ENCODE measurements at regions not wholly inside any gene's neighbourhood (a gene's known extent, or its start where the extent isn't known, plus 50 kb on each side); places are given as distances from the start of the nearest gene placed in this dataset.

- TF ChIP-seq, protein P1, sequence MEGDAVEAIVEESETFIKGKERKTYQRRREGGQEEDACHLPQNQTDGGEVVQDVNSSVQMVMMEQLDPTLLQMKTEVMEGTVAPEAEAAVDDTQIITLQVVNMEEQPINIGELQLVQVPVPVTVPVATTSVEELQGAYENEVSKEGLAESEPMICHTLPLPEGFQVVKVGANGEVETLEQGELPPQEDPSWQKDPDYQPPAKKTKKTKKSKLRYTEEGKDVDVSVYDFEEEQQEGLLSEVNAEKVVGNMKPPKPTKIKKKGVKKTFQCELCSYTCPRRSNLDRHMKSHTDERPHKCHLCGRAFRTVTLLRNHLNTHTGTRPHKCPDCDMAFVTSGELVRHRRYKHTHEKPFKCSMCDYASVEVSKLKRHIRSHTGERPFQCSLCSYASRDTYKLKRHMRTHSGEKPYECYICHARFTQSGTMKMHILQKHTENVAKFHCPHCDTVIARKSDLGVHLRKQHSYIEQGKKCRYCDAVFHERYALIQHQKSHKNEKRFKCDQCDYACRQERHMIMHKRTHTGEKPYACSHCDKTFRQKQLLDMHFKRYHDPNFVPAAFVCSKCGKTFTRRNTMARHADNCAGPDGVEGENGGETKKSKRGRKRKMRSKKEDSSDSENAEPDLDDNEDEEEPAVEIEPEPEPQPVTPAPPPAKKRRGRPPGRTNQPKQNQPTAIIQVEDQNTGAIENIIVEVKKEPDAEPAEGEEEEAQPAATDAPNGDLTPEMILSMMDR (IDR thresholded peaks at IDR 0.05): no peak
- no peak for TF ChIP-seq EZH2 (IDR thresholded peaks at IDR 0.05; ENCODE audit: borderline replicate concordance, insufficient read depth, low read depth, low read length, poor library complexity, severe bottlenecking)
Observed at GRCh38 chr4:148790246-148790645, 348.0 kb upstream of the NR3C2 start.

Data from B cell (primary cell).